ENCODE measurements at regions not wholly inside any gene's neighbourhood (a gene's known extent, or its start where the extent isn't known, plus 50 kb on each side); places are given as distances from the start of the nearest gene placed in this dataset.

DNA sequence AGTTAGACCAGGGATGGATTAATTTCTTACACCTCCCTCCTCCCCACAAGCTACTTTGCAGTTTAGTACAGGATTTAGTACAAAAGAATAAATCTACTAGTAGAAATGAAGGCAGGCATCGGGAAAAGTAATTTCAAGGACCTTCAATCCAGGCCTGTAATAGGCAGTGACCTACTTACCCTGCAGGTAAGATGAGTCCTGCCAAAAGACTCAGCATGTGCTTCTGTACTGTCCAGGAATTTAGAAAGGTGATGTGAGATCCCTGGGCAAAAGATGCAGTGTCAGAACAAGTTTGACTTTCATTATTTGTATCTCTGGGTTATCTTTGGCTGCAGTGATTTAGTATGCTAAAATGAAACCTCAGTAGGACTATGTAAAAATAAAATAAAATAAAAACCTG lies 403.0 kb downstream of the NOVA1 start:
- TF ChIP-seq CTCF (IDR thresholded peaks at IDR 0.05; ENCODE audit: poor library complexity) (no peak), EZH2phosphoT487 (IDR thresholded peaks at IDR 0.05; ENCODE audit: low read depth, severe bottlenecking, unreplicated experiment) (no peak)

Data from hepatocyte (in vitro differentiated cells).